NOMO-1 (cell line): ENCODE measurements at regions not wholly inside any gene's neighbourhood (a gene's known extent, or its start where the extent isn't known, plus 50 kb on each side); places are given as distances from the start of the nearest gene placed in this dataset.
A peak's percentile ranks its signal among the peaks of the same experiment; 100 is the strongest.

ENCODE experiments used
- DNase-seq, 2 experiments: peaks; one replicate each; lab custom pipeline; 2025; ENCODE audit not compliant: unreplicated experiment in 2 of 2; lab: John Stamatoyannopoulos, UW

DNA sequence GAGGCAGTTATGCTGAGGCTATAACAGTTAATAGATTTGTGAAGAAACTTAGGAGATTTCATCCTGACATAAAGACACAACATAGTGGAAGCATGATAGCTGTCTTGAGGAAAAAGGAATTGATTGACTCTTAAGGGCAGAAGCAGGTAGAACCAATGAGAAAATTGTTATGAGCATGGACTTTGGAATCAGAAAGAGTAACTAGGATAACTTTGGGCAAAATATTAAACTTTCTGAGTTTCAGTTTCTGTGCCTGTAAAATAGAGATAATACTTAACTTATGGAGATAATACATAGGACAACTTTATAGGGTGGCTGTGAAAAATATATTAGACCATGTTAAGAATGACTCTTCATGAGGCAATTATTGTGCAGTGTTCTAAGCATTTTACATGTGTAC is 696.5 kb downstream of the CDH11 start:
- DNase-seq, result no peak

DNA sequence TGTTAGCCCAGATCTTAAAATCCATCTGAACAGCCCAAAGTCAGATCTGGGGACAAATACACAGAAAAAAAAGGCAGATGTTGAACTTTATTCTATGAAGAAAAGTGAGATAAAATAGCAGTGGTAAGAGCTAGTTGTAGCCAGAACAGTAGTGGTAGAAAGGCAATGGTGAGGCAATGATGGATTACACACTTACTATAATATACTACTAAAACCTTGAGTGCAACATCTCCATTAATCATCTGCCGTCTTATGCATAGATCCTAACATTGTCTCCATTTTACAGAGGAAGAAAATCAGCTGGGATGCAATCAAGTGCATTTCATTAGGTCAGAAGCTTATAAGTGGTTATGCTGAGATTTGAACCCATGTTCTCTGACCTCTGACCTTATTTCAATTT is 699.6 kb downstream of the CDH11 start:
- DNase-seq, result no peak

DNA sequence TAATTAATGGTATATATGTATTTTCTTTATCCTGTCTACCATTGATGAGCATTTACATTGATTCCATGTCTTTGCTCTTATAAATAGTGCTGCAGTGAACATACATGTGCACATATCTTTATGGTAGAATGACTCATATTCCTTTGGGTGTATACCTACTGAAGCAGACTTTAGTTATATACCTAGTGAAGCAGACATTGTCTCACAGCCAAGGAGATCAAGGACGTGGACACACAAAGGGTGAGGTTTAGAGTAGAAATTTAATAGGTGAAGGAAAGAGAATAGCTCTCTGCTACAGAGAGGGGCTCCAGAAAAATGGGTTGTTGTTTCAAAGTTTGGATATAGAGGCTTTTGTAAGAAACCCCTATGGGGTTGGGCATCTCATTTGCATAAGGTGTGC is 700.3 kb downstream of the CDH11 start:
- no peak for DNase-seq

DNA sequence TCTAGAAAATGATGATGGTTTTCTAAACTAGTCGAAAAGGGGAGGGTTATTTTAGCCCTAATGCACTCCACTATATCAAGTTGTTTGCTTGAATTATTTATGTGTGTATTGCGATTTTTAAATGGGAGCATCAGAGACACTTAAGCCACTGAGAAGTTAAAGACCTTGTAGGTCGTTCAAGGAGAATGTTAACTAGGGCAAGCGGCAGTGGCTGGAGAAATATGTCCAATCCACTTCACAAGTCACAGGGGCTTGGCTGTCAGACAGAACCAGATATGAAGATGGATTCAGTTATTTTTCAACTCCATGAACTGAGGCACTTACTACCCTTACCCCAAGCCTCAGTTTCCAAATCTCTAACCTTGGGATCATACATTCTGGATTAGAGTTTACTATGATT is 702.0 kb downstream of the CDH11 start:
- DNase-seq, result no peak

DNA sequence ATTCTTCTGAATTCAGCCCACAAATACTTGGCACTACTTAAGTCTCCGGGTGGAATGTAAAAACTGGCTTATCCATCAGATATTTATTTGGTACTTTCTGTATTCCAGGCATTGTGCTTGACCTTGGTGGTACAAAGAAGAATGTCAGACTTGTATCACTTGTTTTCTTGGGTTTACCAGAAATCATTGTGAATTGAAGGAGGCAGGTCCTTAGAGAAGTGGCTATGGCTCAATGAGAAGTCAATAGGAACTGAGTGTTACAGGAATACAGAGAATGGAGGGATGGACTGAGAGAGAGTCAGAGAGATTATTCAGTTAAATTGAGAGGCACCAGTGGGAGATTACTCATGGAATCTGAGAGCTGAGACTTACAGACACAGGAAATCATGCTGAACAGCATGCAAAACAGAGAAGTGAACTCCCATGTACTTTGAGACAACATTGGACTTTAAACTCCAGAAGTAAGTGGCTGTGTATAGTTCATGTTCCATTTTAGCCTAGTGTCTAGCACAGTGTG is 704.1 kb downstream of the CDH11 start:
- no peak for DNase-seq

DNA sequence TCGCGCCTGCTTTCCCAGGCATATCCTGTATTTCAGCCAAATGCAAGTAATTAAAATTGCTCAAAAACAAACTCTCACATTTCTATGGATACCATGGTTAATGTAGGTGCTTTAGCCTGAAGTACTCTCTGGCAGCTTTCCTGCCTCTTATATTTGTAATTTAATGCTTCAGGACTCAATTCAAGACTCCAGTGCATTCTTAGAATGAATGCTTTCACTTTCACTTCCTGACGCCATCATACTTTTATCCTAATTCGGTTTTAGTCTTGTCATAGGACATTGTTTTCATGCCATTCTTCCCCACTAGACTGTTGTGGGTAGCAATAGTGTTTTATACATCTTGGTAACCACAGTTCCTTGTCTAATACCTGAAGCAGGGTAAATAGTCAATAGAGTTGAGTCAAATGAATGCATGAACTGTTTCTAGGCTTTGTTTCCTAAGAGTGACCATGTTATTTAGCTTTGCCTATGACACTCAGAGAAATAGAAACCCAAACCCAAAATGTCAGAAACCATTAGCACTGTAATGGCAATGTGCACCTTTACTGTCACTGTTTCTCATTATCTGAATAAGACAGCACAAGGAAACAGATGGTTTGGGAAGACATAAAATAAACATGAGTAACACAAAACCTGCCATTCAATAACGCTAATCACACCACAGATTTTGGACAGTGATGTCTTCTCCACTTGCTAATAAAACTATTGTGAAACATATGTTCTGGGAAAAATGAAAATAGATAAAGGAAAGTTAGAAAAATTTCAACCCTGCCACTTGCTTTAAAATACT is 705.5 kb downstream of the CDH11 start:
- peak in 1 of 2 experiments; percentile 2 for DNase-seq

DNA sequence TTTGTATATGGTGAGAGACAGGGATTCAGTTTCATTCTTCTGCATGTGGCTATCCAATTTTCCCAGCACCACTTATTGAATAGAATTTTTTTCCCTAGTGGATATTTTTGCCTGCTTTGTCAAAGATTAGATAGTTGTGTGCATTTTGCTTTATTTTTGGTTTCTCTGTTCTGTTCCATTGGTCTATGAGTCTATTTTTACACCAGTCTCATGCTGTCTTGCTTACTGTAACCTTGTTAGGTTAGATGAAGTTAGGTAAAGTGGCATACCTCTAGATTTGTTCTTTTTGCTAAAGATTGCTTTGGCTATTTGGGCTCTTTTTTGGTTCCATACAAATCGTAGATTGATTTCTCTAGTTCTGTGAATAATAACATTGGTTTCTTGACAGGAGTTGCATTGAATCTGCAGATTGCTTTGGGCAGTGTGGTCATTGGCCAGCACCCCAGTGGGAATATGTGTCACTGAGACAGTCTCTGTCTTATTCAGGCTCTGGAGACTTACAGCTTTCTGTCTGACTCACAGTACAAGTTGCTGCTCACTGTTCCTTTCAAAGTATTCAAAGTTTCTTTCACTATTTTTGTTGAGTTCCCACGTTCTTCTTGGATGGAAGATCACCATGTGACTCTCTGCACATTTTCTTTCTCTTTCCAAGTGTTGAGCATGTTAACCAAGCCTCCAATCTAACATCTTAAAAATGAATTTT is 709.1 kb downstream of the CDH11 start:
- DNase-seq, result no peak

DNA sequence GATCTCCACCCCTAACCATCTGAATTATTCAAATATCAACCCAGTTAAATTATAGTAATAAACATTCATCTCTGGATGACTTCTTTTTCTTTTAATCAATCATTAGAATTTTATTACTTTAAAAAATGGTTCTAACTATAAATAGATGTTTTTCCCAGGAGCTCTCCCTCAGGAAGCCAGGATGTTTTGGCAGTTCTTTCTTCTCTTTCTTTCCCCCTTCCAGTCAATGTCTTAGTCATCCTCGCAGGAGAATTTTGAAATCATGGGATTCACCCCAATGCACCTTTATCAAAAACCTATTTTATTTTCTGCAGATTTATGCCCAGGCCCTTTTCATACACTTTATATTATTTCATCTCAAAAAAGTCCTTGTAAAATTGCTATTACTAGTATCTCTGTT is 711.6 kb downstream of the CDH11 start:
- no peak for DNase-seq

DNA sequence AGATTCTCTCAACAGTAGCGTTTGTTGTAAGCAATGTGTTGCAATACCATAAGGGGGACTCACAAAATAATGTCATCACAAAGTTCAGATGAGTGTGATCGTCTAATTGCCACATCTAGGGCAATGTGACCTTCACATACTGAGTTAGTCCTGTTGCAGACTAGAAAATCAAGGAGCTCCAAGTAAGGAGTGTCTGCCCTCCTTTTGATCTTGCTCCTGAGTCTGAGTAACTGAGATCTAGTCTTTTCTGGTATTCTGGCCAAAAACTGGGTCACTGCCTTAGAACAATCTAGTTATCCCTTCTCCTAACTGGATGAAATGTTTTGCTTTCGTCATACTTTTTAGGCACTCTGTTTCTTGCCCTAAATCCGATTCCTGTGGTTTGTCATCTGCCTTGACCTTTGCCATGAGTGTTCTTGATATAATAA is 712.1 kb downstream of the CDH11 start:
- no peak for DNase-seq

DNA sequence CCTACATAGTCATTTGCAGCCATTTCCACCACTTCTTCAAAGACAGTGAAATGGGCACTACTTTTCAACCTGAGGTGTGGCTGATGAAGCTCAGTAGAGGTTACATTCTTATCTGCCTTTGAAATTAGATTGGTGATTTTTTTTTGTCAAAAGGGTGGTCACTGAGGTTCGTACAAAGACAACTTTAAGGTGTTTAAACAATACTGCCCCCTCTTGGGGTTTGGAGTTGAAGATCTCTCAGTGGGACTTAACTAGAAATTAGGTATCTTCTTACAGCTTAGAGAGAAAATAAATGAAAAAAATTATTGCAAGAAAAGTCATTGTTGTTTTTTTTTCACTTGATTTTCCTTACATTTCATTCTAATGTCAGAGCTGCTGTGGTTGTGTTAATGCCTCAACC is 713.2 kb downstream of the CDH11 start:
- DNase-seq, result no peak

DNA sequence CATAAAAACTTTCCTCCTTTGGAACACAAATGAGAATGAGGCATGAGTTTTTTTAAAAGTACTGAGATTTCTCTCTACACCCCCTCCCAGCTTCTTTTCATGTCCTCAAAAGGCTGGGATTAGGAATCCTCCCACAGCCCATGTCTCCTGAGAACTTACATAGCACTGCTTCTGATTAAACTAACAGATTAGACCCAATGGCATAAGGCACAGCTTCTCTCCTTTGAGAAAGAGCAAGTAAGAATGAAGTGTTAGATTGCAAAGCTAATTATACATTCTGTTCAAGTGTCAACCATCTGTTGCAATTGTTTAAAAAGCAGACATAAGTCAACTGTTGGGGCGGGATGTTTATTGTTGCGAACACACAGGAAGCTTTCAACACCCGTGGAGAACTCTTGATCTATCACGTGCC is 715.1 kb downstream of the CDH11 start:
- DNase-seq, result no peak

DNA sequence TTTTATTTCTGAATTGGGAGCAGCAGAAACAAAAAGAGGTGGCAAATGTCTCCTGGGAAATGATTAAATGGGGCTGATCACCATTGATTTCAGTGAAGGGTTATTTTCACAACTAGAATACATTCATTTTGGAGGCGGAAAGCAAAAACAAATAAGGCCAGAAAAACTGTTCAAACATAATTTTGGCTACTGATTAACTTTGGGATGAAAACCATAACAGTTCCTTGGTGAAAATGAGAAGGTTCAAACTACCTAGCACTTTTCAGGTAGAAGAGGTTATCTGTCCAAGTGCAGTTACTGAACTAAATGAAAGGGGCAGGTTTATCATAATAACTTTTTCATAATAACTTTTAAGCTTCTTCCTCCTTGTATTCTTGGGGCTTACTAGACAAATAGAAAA is 718.5 kb downstream of the CDH11 start:
- no peak for DNase-seq

DNA sequence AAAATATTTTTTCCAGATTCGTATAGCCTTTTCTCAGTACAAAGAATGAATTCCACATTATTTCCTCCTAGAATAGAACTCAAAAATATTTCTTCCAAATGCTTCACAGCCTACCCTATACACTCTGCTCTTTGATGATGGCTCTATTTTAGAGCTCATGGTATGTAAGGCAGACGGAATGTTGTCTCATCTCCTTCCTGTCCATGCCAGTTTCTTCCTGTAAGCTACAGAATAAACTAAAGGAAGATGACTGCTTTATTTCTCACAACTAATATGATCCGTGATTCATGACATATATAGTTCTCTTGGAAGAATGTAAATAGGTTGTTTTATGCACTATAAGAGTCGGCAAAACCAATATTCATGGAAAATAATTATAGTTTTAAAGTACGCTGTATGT is 723.1 kb downstream of the CDH11 start:
- no peak for DNase-seq

DNA sequence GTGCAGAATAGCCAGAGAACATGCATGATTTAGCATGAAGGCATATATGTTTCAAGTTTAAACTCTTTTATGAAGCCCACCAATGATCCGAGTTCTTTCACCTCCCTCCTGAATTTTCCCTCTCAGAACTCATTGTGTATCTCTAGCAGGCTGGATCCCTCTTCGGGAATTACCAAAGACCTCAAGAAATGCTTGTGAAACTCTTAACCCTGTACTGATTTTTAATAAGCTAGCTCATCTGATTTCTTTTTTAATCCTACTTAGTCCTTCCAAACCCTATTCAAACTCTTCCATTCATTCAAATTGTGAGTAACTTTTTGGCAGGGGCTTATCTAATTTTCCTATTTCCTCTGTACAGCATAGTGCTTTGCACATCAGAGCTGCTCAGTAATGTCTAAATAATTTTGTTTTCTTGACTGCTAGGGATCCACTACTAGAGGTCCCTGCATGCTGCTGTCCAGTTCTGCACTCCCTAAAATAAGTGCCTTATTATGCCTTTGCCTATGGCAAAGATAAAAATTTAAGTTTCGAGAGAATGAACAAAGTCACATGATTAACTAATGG is 723.8 kb downstream of the CDH11 start:
- DNase-seq, result no peak

DNA sequence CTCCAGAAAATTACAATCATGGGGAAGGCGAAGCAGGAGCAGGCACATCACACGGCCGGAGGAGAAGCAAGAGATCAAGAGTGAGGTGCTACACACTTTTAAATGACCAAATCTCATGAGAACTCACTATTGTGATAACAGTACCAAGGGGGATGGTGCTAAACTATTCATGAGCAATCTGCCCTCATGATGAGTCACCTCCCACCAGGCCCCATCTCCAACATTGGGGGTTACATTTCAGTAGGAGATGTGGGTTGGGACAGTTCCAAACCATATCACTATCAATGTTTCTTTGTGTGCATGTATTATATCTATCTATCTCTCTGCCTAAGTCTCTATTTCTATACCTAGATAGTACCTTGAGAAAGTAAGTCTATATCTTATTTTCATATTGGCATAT is 724.8 kb downstream of the CDH11 start:
- no peak for DNase-seq

DNA sequence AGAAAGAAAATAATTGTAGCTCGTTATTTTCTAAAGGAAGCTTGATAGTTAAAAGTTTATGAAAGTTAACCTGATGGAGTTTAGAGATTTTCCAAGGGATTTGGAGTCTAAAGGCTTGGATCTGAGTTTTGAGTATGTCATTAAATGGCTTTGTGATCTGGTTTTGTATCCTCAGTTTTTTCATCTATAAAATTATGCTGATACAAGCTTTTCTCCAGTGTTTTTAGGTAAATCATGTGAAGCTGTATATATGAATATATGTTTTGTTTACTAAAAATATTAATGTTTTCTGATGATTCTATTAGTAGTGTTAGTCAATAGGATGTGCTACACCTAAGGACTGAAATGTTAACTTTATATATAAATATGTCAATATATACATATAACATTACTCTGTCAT is 727.8 kb downstream of the CDH11 start:
- no peak for DNase-seq

DNA sequence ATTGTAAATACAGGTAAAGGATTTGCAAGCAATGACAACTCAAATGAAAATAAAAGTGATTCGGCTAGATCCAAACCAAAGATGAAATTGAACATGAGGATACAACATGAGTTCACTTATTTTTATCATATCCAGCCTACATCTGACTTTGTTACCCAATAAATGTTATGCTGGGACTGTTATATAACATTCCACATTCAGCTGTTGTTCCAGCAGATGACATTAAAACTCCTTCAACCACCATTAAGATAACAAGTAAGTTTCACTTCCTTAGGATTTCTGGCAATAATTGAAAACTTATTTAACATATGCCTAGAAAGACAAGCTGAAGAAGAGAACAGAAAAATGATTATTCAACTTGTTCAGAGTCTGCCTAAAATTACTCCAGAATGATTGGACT is 729.4 kb downstream of the CDH11 start:
- DNase-seq, result peak in 1 of 2 experiments; percentile 5

DNA sequence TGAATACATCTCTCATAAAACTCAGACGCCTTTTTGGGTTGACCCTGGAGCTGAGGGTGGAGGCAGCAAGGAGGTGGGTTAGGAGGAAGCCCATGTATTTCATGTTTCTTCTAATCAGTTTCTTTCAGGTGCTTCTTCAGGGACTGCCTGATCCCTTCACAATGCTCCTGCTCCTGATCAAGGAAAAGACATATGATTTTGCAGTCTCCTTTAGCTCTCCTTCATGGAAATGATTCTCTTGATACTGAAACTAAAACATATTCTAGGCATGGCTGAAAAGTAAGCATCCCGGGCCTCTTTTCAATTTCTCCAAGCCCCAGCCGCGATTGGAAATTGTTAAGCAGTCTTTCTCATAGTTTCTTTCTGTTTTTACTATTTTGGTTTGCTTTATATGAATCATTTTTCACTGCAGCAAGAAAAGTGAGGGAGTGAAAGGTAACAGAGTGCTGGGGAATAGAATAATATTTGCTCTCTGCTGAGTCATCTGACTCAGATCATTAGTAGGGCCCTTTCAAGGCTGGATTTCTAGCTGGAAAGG is 730.7 kb downstream of the CDH11 start:
- DNase-seq, result no peak

DNA sequence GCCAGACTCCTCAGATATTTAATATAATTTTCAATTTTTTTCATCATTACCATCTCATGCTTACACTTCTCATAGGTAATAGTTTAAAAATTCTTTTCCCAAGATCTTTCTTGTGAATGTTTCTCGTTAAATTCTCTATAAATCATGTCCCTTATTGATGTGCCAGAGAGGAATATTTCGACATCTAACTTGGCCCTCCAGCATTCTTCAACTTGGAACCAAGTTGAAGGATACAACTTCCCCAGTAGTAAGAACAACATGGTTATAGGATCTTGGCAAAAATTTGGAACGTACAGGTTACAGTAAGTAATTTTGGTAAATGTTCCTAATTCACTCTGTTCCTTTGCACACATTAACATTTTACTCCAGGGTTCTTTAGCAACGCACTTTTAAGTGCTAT is 731.8 kb downstream of the CDH11 start:
- no peak for DNase-seq

DNA sequence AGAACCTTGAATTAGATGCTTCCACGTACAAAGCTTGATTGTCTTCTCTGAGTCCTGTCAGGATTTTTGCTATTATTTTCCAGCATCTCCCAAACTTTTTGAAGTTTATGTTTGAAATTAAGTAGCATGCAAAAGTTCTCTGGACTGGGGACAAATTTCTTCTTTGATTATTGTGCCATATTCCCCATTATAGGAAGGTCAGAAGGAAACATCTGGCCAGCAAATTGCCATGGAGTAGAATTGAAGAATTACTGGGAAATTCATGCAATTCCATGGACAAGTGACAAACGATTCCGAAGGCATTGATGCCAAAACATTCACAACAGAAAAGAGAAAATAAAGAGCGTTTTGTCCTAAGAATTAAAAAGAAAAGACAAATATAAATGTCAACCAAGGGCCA is 737.2 kb downstream of the CDH11 start:
- DNase-seq, result no peak

DNA sequence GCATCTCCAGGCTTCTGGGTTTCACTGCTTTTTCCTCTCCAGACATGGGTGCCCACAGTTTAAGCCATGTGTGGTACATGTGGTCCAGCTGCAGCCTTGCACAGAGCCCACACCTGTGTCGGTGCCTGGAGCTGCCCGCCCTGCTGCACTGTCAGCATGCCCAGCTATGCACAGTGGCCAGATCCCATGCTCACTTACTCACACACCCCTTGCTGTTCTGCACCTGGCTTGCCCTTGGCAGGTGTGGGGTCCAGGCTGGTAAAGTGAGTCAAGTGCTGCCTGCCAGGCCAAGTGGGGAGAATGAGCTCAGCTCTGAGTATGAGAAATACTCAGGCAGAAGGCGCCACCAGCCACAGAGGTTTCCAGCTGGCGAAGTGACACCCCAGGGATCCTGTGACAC is 739.9 kb downstream of the CDH11 start:
- DNase-seq, result no peak

DNA sequence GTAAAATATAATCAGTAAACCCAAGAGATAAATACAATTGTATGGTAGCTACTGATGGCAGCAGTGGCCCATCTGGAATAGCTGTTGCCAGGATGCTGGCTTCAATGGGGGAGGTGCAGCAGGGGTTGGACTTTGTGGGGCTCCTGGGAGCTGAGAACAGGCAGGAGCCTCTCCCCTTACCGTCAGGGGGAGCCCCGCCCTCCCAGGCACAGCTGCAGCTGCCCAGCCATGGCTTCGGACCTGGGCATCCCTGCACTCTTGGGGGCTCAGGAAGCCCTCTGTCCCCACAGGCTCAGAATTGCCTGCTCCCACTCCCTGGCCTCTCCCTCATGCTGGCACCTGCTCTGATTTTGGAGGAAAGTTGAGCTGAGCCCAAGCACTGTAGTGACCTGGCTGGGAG is 741.1 kb downstream of the CDH11 start:
- no peak for DNase-seq
